HepG2 (cell line): ENCODE measurements at regions not wholly inside any gene's neighbourhood (a gene's known extent, or its start where the extent isn't known, plus 50 kb on each side); places are given as distances from the start of the nearest gene placed in this dataset.
A peak's percentile ranks its signal among the peaks of the same experiment; 100 is the strongest.

Experiments
- ASH2L ChIP-seq: fragments of 300-600, 200-600 bp; sonication (generic); IDR thresholded peaks from 2 replicates; pipeline ENCODE4 v1.7.0; 2017; ENCODE audit warnings: low read depth, mild to moderate bottlenecking, moderate library complexity, mixed read lengths, low read length; ENCODE audit not compliant: insufficient read length
- ATRX ChIP-seq: sonication (generic); formaldehyde crosslinking; IDR thresholded peaks from 2 replicates; pipeline ENCODE4 v1.4.0; 2020; ENCODE audit warnings: missing genetic modification reagents, borderline replicate concordance
- CAMTA2 ChIP-seq: sonication (generic); formaldehyde crosslinking; IDR thresholded peaks from 2 replicates; pipeline ENCODE4 v1.4.0; 2020; ENCODE audit warnings: mild to moderate bottlenecking, missing genetic modification reagents, borderline replicate concordance
- CTCF ChIP-seq: sonication (generic); formaldehyde crosslinking; IDR thresholded peaks from 2 replicates; pipeline ENCODE4 v1.5.0; 2020; ENCODE audit warnings: mild to moderate bottlenecking, missing genetic modification reagents, moderate library complexity
- GLMP ChIP-seq: sonication (generic); formaldehyde crosslinking; IDR thresholded peaks from 2 replicates; pipeline ENCODE4 v1.9.0; 2021; ENCODE audit warnings: missing genetic modification reagents, mild to moderate bottlenecking, borderline replicate concordance
- IRX3 ChIP-seq: sonication (generic); formaldehyde crosslinking; IDR thresholded peaks from 2 replicates; pipeline ENCODE4 v1.8.1; 2023; ENCODE audit warnings: mild to moderate bottlenecking, low read depth, missing genetic modification reagents, borderline replicate concordance
- KDM6A ChIP-seq: IDR thresholded peaks from 2 replicates; pipeline ENCODE4 v1.6.1; 2016; ENCODE audit warnings: low read depth
- MAF1 ChIP-seq: sonication (generic); formaldehyde crosslinking; IDR thresholded peaks from 2 replicates; pipeline ENCODE4 v1.5.0; 2020; ENCODE audit warnings: missing genetic modification reagents, borderline replicate concordance
- MIXL1 ChIP-seq: IDR thresholded peaks from 2 replicates; pipeline ENCODE4 v1.6.1; 2016
- MYPOP ChIP-seq: sonication (generic); formaldehyde crosslinking; IDR thresholded peaks from 2 replicates; pipeline ENCODE4 v1.8.1; 2023; ENCODE audit warnings: mild to moderate bottlenecking, moderate library complexity, missing genetic modification reagents
- POGK ChIP-seq: sonication (generic); formaldehyde crosslinking; conservative IDR thresholded peaks from 2 replicates; pipeline ENCODE4 v1.8.0; 2022; ENCODE audit warnings: mild to moderate bottlenecking, moderate library complexity, missing genetic modification reagents
- RBAK ChIP-seq: sonication (generic); formaldehyde crosslinking; IDR thresholded peaks from 2 replicates; pipeline ENCODE4 v1.5.1; 2020; ENCODE audit warnings: mild to moderate bottlenecking, missing genetic modification reagents
- RBM22 ChIP-seq: fragments of 200-400 bp; formaldehyde crosslinking; optimal IDR thresholded peaks from 2 replicates; pipeline ENCODE3; 2017; ENCODE audit warnings: mild to moderate bottlenecking, low read length, moderate library complexity
- REPIN1 ChIP-seq: sonication (generic); formaldehyde crosslinking; IDR thresholded peaks from 2 replicates; pipeline ENCODE4 v1.8.0; 2022; ENCODE audit warnings: missing genetic modification reagents, low read depth, mild to moderate bottlenecking, borderline replicate concordance
- SAFB2 ChIP-seq: sonication (generic); formaldehyde crosslinking; IDR thresholded peaks from 2 replicates; pipeline ENCODE4 v1.5.1; 2020; ENCODE audit warnings: missing genetic modification reagents, low read depth, mild to moderate bottlenecking, borderline replicate concordance
- SMARCE1 ChIP-seq: fragments of 450-650 bp; IDR thresholded peaks from 2 replicates; pipeline ENCODE4 v1.6.1; 2017; ENCODE audit warnings: borderline replicate concordance
- TEF ChIP-seq: sonication (generic); formaldehyde crosslinking; IDR thresholded peaks from 2 replicates; pipeline ENCODE4 v1.5.0; 2020; ENCODE audit warnings: missing genetic modification reagents
- U2AF2 ChIP-seq: fragments of 200-400 bp; formaldehyde crosslinking; IDR thresholded peaks from 2 replicates; pipeline ENCODE4 v1.6.1; 2017; ENCODE audit warnings: low read depth, mild to moderate bottlenecking, low read length
- YY1 ChIP-seq: IDR thresholded peaks from 2 replicates; pipeline ENCODE4 v1.6.1; 2011; ENCODE audit warnings: low read length, low read depth, moderate library complexity, mild to moderate bottlenecking; ENCODE audit not compliant: insufficient read depth, insufficient replicate concordance
- ZMYM4 ChIP-seq: sonication (generic); formaldehyde crosslinking; IDR thresholded peaks from 2 replicates; pipeline ENCODE4 v1.8.1; 2023; ENCODE audit warnings: mild to moderate bottlenecking, missing genetic modification reagents
- ZNF354B ChIP-seq: sonication (generic); formaldehyde crosslinking; IDR thresholded peaks from 2 replicates; pipeline ENCODE4 v1.8.0; 2022; ENCODE audit warnings: mild to moderate bottlenecking, missing genetic modification reagents
- ZNF639 ChIP-seq: conservative IDR thresholded peaks from 2 replicates; pipeline ENCODE4 v1.6.1; 2018; ENCODE audit warnings: missing genetic modification reagents
- ZNF839 ChIP-seq: sonication (generic); formaldehyde crosslinking; IDR thresholded peaks from 2 replicates; pipeline ENCODE4 v1.4.0; 2020; ENCODE audit warnings: missing genetic modification reagents, mild to moderate bottlenecking, borderline replicate concordance

- TF ChIP-seq ATRX (CRISPR knock-in tag) (no peak), GLMP (CRISPR knock-in tag) (no peak), ZMYM4 (CRISPR knock-in tag) (peak; percentile 29; the same call in 1 of the 2 replicates), SMARCE1 (no peak), ASH2L (no peak), IRX3 (no peak), MYPOP (CRISPR knock-in tag) (no peak), ZNF354B (CRISPR knock-in tag) (no peak), MAF1 (CRISPR knock-in tag) (no peak), SAFB2 (no peak), CAMTA2 (no peak), REPIN1 (CRISPR knock-in tag) (no peak), POGK (CRISPR knock-in tag) (no peak), CTCF (CRISPR knock-in tag) (peak; percentile 84), RBM22 (no peak), MIXL1 (CRISPR knock-in tag) (0 out of 2 replicates have a peak, but pooled peaks have one; percentile 30), TEF (CRISPR knock-in tag) (no peak), ZNF839 (CRISPR knock-in tag) (no peak), YY1 (peak; percentile 81), RBAK (CRISPR knock-in tag) (no peak), ZNF639 (CRISPR knock-in tag) (no peak), U2AF2 (no peak), KDM6A (CRISPR knock-in tag) (no peak)
Measured at GRCh38 chr1:99180343-99180808, 83.9 kb upstream of the PLPPR4 start (continued).
